HL-60 (cell line): ENCODE measurements at regions not wholly inside any gene's neighbourhood (a gene's known extent, or its start where the extent isn't known, plus 50 kb on each side); places are given as distances from the start of the nearest gene placed in this dataset.

ENCODE experiments used
- DNase-seq, 2 experiments: peaks; one replicate each; pipeline ENCODE4 v3.0.0-alpha.2; 2010 to 2020; ENCODE audit warnings: low read depth in 1 of 2, low spot score in 1 of 2
- H3K27ac ChIP-seq: fragments of 250-450 bp; sonication (Bioruptor Pico); replicated peaks from 2 replicates; pipeline ENCODE4 v1.5.1; 2020; ENCODE audit warnings: mild to moderate bottlenecking, moderate library complexity
- H3K27me3 ChIP-seq: fragments of 250-450 bp; sonication (Bioruptor Pico); 2 replicates; pipeline ENCODE4 v1.5.1; 2021; ENCODE audit warnings: mild to moderate bottlenecking, moderate library complexity; ENCODE audit not compliant: insufficient read depth, poor library complexity, severe bottlenecking
- H3K4me3 ChIP-seq: replicated peaks from 2 replicates; pipeline ENCODE4 v1.5.1; 2011; ENCODE audit warnings: mild to moderate bottlenecking, control low read depth, low read length; ENCODE audit not compliant: insufficient read depth
- CTCF ChIP-seq: IDR thresholded peaks from one replicate; pipeline ENCODE4 v1.5.1; 2011; ENCODE audit warnings: low read length, control low read depth, inconsistent platforms; ENCODE audit not compliant: insufficient read depth
- GABPA ChIP-seq: IDR thresholded peaks from 2 replicates; pipeline ENCODE4 v1.6.1; 2012; ENCODE audit warnings: low read depth
- POLR2AphosphoS5 ChIP-seq: IDR thresholded peaks from 2 replicates; pipeline ENCODE4 v1.6.1; 2012; ENCODE audit warnings: low read depth
- REST ChIP-seq: IDR thresholded peaks from 2 replicates; pipeline ENCODE4 v1.6.1; 2012; ENCODE audit warnings: low read depth; ENCODE audit not compliant: insufficient replicate concordance
- SPI1 ChIP-seq: IDR thresholded peaks from 2 replicates; pipeline ENCODE4 v1.6.1; 2012; ENCODE audit warnings: low read depth, mild to moderate bottlenecking, borderline replicate concordance

DNA sequence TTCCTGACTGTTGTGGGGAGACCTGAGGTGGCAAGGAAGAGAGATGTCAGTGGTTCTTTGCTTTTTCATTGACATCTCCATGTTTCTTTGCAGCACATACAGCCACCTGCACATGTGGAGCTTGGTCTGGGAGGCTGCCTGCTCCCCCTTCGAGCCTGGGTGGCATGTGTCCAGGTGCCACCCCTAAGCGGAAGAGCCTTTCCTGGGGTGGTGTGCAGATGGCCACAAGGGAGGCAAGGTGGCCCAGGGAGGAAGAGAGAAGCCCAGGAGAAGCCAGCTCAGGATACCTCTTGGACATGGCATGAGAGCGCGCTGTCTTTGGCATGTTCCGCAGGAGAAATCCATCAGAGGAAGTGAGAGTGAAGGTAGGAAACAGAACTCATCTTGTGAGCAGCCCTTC is 105.9 kb upstream of the NPTX2 start:
- H3K27ac ChIP-seq = no peak overlapping the region
- H3K27me3 ChIP-seq = no peaks in the 10 kb centered on the region
- DNase-seq = no peak
- no peak overlapping the region for H3K4me3 ChIP-seq
- TF ChIP-seq REST (no peak), POLR2AphosphoS5 (no peak), SPI1 (no peak), GABPA (no peak), CTCF (no peak)

DNA sequence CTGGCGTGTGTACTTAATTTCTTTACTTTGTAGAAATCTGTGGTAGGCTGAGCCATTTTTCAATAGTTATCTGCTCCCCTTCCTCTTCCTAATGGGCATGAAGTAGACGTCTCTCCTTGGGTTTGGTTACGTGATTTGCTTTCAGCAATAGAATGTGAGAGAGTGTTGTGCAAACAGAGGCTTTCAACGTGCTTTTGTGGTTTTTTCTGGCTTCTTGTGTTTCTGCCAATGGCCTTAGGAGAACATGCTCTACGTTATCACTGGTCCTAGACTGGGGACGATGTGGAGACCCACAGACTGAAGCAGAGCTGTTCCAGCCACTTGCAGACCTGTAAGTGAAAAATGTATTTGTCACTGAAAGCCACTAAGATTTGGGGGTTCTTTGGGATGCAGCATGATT is 107.2 kb upstream of the NPTX2 start:
- Histone ChIP-seq H3K27me3 (no peaks in the 10 kb centered on the region), H3K27ac (no peak overlapping the region), H3K4me3 (no peak overlapping the region)
- TF ChIP-seq CTCF = no peak
- no peak for TF ChIP-seq REST
- no peak for TF ChIP-seq POLR2AphosphoS5
- no peak for TF ChIP-seq SPI1
- no peak for TF ChIP-seq GABPA
- DNase-seq = peak in 1 of 2 experiments; percentile 5

DNA sequence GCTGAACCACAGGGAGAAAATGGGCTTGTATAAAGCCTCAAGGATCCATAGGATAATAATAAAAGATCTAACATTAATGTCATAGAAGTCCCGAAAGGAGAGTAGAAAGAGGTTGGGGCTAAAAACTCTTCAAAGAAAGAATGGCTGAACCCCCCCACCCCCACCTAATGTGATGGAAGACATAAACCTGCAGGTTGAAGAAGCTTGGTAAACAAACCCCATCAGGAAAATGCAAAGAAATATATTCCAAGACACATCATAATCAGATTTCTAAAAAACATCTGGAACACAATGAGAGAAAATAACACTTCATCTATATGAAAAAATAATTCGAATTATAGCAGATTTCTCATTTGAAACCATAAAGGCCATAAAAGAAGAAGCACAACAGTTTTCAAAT is 105.6 kb upstream of the BAIAP2L1 start:
- no peak overlapping the region for H3K4me3 ChIP-seq
- DNase-seq = no peak
- TF ChIP-seq SPI1 = no peak
- TF ChIP-seq GABPA = no peak
- no peak for TF ChIP-seq POLR2AphosphoS5
- TF ChIP-seq REST = no peak
- no peak for TF ChIP-seq CTCF
- no peaks in the 10 kb centered on the region for H3K27me3 ChIP-seq
- H3K27ac ChIP-seq = no peak overlapping the region
